ENCODE measurements at regions not wholly inside any gene's neighbourhood (a gene's known extent, or its start where the extent isn't known, plus 50 kb on each side); places are given as distances from the start of the nearest gene placed in this dataset.

- TF ChIP-seq POLR2A (IDR thresholded peaks at IDR 0.05) = no peak
- TF ChIP-seq, protein P1, sequence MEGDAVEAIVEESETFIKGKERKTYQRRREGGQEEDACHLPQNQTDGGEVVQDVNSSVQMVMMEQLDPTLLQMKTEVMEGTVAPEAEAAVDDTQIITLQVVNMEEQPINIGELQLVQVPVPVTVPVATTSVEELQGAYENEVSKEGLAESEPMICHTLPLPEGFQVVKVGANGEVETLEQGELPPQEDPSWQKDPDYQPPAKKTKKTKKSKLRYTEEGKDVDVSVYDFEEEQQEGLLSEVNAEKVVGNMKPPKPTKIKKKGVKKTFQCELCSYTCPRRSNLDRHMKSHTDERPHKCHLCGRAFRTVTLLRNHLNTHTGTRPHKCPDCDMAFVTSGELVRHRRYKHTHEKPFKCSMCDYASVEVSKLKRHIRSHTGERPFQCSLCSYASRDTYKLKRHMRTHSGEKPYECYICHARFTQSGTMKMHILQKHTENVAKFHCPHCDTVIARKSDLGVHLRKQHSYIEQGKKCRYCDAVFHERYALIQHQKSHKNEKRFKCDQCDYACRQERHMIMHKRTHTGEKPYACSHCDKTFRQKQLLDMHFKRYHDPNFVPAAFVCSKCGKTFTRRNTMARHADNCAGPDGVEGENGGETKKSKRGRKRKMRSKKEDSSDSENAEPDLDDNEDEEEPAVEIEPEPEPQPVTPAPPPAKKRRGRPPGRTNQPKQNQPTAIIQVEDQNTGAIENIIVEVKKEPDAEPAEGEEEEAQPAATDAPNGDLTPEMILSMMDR (IDR thresholded peaks at IDR 0.05) = no peak
- TF ChIP-seq POLR2AphosphoS5 (IDR thresholded peaks at IDR 0.05) = no peak
- H3K9me3 ChIP-seq = peaks cover 10 to 11% of the 10 kb centered on the region in 2 donors
- peaks cover 0 to 8% of the 10 kb centered on the region in 2 donors for H3K27me3 ChIP-seq
- no peak for DNase-seq (ENCODE audit: low spot score in 2 of 2)
- H3K4me1 ChIP-seq = no peaks in the 10 kb centered on the region
- H3K36me3 ChIP-seq = no peaks in the 10 kb centered on the region
- intact Hi-C loops (cut with DNase I; ENCODE audit: low total_unique reads) = no loop called here
- no peak overlapping the region for H3K27ac ChIP-seq
- H3K4me3 ChIP-seq = no peak overlapping the region
Measured at GRCh38 chr12:110971189-110971920, 51.0 kb upstream of the MYL2 start.

Data from breast epithelium (tissue), 4 donors.